ENCODE measurements at regions not wholly inside any gene's neighbourhood (a gene's known extent, or its start where the extent isn't known, plus 50 kb on each side); places are given as distances from the start of the nearest gene placed in this dataset.

DNA sequence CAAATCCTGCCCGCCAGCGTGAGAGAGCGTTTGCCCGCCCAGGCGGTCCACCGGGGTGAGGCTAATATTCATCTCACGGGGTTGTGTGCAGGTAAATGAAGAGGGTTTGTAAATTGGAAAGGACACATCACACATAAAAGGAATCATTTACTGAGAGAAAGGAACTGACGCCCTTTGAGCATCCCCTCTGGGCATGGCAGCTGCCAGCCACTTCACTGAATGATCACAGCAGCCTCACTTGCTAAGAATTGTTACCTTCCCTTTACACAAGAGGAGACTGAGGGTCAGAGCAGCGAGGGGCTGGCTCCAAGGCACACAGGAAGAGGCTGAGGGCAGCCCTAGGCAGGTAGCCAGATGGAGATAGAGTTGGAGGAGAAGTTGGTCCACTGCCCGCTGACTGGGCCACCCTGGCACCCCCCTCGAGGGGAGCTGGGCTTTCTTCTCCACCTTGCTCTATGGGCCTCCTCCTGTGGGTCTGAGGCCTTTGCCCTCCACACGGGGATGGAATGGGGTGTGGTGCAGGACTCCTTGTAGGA, 96.0 kb downstream of the FOXD2 start:
- intact Hi-C loops (cut with DNase I): no loop called here
- H3K27me3 ChIP-seq (ENCODE audit: control insufficient read depth, insufficient read depth, low read length): no peaks in the 10 kb centered on the region
- H3K9ac ChIP-seq (ENCODE audit: low read length in 3 of 3): no peak overlapping the region
- peaks cover 0 to 9% (median 7%) of the 10 kb centered on the region in 3 donors for H3K9me3 ChIP-seq (ENCODE audit: control insufficient read depth in 2 of 3, insufficient read depth in 1 of 3, low read length in 3 of 3)
- peak overlapping the region in 1 of 3 donors; percentile 28 for H3K4me3 ChIP-seq (ENCODE audit: low read length in 3 of 3)
- peaks cover 2 to 16% (median 8%) of the 10 kb centered on the region in 3 donors for H3K4me1 ChIP-seq (ENCODE audit: control insufficient read depth in 2 of 3, insufficient read depth in 2 of 3, low read depth in 1 of 3, low read length in 3 of 3)
- DNase-seq (no peak), FAIRE-seq (no peak)
- TF ChIP-seq, protein P1, sequence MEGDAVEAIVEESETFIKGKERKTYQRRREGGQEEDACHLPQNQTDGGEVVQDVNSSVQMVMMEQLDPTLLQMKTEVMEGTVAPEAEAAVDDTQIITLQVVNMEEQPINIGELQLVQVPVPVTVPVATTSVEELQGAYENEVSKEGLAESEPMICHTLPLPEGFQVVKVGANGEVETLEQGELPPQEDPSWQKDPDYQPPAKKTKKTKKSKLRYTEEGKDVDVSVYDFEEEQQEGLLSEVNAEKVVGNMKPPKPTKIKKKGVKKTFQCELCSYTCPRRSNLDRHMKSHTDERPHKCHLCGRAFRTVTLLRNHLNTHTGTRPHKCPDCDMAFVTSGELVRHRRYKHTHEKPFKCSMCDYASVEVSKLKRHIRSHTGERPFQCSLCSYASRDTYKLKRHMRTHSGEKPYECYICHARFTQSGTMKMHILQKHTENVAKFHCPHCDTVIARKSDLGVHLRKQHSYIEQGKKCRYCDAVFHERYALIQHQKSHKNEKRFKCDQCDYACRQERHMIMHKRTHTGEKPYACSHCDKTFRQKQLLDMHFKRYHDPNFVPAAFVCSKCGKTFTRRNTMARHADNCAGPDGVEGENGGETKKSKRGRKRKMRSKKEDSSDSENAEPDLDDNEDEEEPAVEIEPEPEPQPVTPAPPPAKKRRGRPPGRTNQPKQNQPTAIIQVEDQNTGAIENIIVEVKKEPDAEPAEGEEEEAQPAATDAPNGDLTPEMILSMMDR (IDR thresholded peaks at IDR 0.05; ENCODE audit: borderline replicate concordance, extremely low read depth, insufficient read depth): no peak
- H3K27ac ChIP-seq (ENCODE audit: low read depth in 2 of 2, low read length in 2 of 2): no peak overlapping the region
- H3K36me3 ChIP-seq (ENCODE audit: control insufficient read depth in 2 of 3, insufficient read depth in 3 of 3, low read length in 3 of 3): no peaks in the 10 kb centered on the region

DNA sequence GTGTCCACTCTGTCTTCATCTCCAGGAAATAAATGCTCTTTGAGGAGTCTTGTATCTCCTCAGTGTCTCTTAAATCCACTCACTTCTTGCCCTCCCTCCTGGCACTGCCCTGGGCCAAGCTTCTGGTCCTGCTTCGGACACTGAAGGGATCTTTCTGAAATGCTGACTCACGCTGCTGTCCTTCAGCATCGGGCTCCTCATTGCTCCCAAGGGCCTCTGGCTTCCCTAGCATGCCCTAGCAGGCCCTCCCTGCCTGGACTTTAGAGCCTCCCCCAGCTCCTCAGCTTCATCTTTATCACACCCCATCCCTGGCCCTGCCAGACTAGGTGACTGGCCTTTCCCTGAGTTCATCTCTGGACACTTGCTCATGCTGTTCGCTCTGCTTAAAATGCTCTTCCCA, 96.6 kb downstream of the FOXD2 start:
- Histone ChIP-seq H3K4me3 (ENCODE audit: low read length in 3 of 3) (no peak overlapping the region), H3K9ac (ENCODE audit: low read length in 3 of 3) (no peak overlapping the region), H3K27me3 (ENCODE audit: control insufficient read depth, insufficient read depth, low read length) (no peaks in the 10 kb centered on the region), H3K27ac (ENCODE audit: low read depth in 2 of 2, low read length in 2 of 2) (no peak overlapping the region), H3K9me3 (ENCODE audit: control insufficient read depth in 2 of 3, insufficient read depth in 1 of 3, low read length in 3 of 3) (peaks cover 0 to 3% (median 3%) of the 10 kb centered on the region in 3 donors), H3K36me3 (ENCODE audit: control insufficient read depth in 2 of 3, insufficient read depth in 3 of 3, low read length in 3 of 3) (no peaks in the 10 kb centered on the region), H3K4me1 (ENCODE audit: control insufficient read depth in 2 of 3, insufficient read depth in 2 of 3, low read depth in 1 of 3, low read length in 3 of 3) (peaks cover 2 to 16% (median 8%) of the 10 kb centered on the region in 3 donors)
- no peak for FAIRE-seq
- DNase-seq: no peak
- intact Hi-C loops (cut with DNase I): no loop called here
- TF ChIP-seq, protein P1 (IDR thresholded peaks at IDR 0.05; ENCODE audit: borderline replicate concordance, extremely low read depth, insufficient read depth): no peak

- FAIRE-seq (no peak), DNase-seq (peak in 2 of 5 donors; percentile 43 to 62)
- H3K27ac ChIP-seq (ENCODE audit: low read depth in 2 of 2, low read length in 2 of 2): no peak overlapping the region
- no peak overlapping the region for H3K9ac ChIP-seq (ENCODE audit: low read length in 3 of 3)
- no peaks in the 10 kb centered on the region for H3K36me3 ChIP-seq (ENCODE audit: control insufficient read depth in 2 of 3, insufficient read depth in 3 of 3, low read length in 3 of 3)
- intact Hi-C loops (cut with DNase I): no loop called here
- H3K4me1 ChIP-seq (ENCODE audit: control insufficient read depth in 2 of 3, insufficient read depth in 2 of 3, low read depth in 1 of 3, low read length in 3 of 3): peaks cover 2 to 16% (median 8%) of the 10 kb centered on the region in 3 donors
- no peak overlapping the region for H3K4me3 ChIP-seq (ENCODE audit: low read length in 3 of 3)
- H3K27me3 ChIP-seq (ENCODE audit: control insufficient read depth, insufficient read depth, low read length): no peaks in the 10 kb centered on the region
- H3K9me3 ChIP-seq (ENCODE audit: control insufficient read depth in 2 of 3, insufficient read depth in 1 of 3, low read length in 3 of 3): no peaks in the 10 kb centered on the region
- TF ChIP-seq, protein P1 (IDR thresholded peaks at IDR 0.05; ENCODE audit: borderline replicate concordance, extremely low read depth, insufficient read depth): no peak
Measured at GRCh38 chr1:47536646-47537118, 98.8 kb downstream of the FOXD2 start.

DNA sequence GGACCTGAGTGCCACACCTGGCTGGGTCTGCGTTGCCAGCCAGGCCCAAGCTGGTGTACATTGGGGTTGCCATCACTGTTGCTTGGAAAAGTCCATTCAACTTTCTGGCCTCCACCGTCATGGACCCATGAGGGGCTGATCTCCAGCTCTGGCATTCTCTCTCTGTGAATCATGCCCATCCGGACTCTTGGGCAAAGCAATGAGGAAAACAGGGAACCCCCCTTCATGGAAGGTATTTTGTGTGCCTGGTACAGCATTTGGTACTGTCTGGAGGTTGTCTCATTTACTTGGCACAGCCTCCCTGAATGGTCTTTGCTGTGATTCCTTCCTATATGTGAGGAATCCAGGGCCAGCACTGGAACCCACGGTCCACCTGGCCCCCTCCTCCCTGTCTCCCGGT, 99.4 kb downstream of the FOXD2 start:
- H3K27ac ChIP-seq (ENCODE audit: low read depth in 2 of 2, low read length in 2 of 2): no peak overlapping the region
- intact Hi-C loops (cut with DNase I): no loop called here
- no peak overlapping the region for H3K4me3 ChIP-seq (ENCODE audit: low read length in 3 of 3)
- TF ChIP-seq, protein P1 (IDR thresholded peaks at IDR 0.05; ENCODE audit: borderline replicate concordance, extremely low read depth, insufficient read depth): no peak
- H3K27me3 ChIP-seq (ENCODE audit: control insufficient read depth, insufficient read depth, low read length): no peaks in the 10 kb centered on the region
- H3K4me1 ChIP-seq (ENCODE audit: control insufficient read depth in 2 of 3, insufficient read depth in 2 of 3, low read depth in 1 of 3, low read length in 3 of 3): peaks cover 2 to 16% (median 8%) of the 10 kb centered on the region in 3 donors
- H3K9ac ChIP-seq (ENCODE audit: low read length in 3 of 3): no peak overlapping the region
- H3K36me3 ChIP-seq (ENCODE audit: control insufficient read depth in 2 of 3, insufficient read depth in 3 of 3, low read length in 3 of 3): no peaks in the 10 kb centered on the region
- no peaks in the 10 kb centered on the region for H3K9me3 ChIP-seq (ENCODE audit: control insufficient read depth in 2 of 3, insufficient read depth in 1 of 3, low read length in 3 of 3)
- FAIRE-seq (no peak), DNase-seq (no peak)

All from kidney (tissue), 13 donors.